HG03457 (cell line): ENCODE measurements at regions not wholly inside any gene's neighbourhood (a gene's known extent, or its start where the extent isn't known, plus 50 kb on each side); places are given as distances from the start of the nearest gene placed in this dataset.

Experiments
- ATAC-seq: cut with Tn5 transposase; IDR thresholded peaks from one replicate; pipeline ENCODE4 v1.9.1; 2021; ENCODE audit warnings: moderate number of reproducible peaks; ENCODE audit not compliant: unreplicated experiment

- ATAC-seq = no peak
These were observed 386.8 kb downstream of the BCAT1 start for GRCh38 chr12:24561882-24562770.

GRCh38 chr12:24561411-24561871 lies 387.5 kb downstream of the BCAT1 start:
- ATAC-seq = no peak

GRCh38 chr12:24560831-24561271 lies 388.1 kb downstream of the BCAT1 start:
- no peak for ATAC-seq

- ATAC-seq = no peak
These were observed 388.6 kb downstream of the BCAT1 start for GRCh38 chr12:24560192-24560775.

- no peak for ATAC-seq
These were observed 391.2 kb downstream of the BCAT1 start for GRCh38 chr12:24557738-24558137.

- no peak for ATAC-seq
These were observed 393.2 kb downstream of the BCAT1 start for GRCh38 chr12:24555730-24556129.

- ATAC-seq = no peak
These were observed 394.1 kb downstream of the BCAT1 start for GRCh38 chr12:24554612-24555295.

GRCh38 chr12:24553259-24553658 lies 395.6 kb downstream of the BCAT1 start:
- ATAC-seq = no peak

GRCh38 chr12:24551163-24551786 lies 397.6 kb downstream of the BCAT1 start:
- no peak for ATAC-seq

GRCh38 chr12:24550609-24551008 lies 398.3 kb downstream of the BCAT1 start:
- no peak for ATAC-seq

- ATAC-seq = no peak
These were observed 402.2 kb downstream of the BCAT1 start for GRCh38 chr12:24546661-24547060.

GRCh38 chr12:24546084-24546483 lies 402.8 kb downstream of the BCAT1 start:
- ATAC-seq = no peak

GRCh38 chr12:24544368-24544767 lies 404.5 kb downstream of the BCAT1 start:
- no peak for ATAC-seq

GRCh38 chr12:24541193-24541871 lies 407.6 kb downstream of the BCAT1 start:
- no peak for ATAC-seq

- no peak for ATAC-seq
These were observed 409.3 kb downstream of the BCAT1 start for GRCh38 chr12:24539646-24540045.

GRCh38 chr12:24537083-24537860 lies 411.6 kb downstream of the BCAT1 start:
- ATAC-seq = no peak

- ATAC-seq = no peak
These were observed 413.4 kb downstream of the BCAT1 start for GRCh38 chr12:24535334-24536069.

GRCh38 chr12:24534622-24535021 lies 414.3 kb downstream of the BCAT1 start:
- no peak for ATAC-seq

GRCh38 chr12:24533716-24534352 lies 415.1 kb downstream of the BCAT1 start:
- ATAC-seq = no peak
